K562 (cell line): ENCODE measurements at regions not wholly inside any gene's neighbourhood (a gene's known extent, or its start where the extent isn't known, plus 50 kb on each side); places are given as distances from the start of the nearest gene placed in this dataset.
A peak's percentile ranks its signal among the peaks of the same experiment; 100 is the strongest.

Experiments used
- DMBX1 ChIP-seq: fragments of 250-450 bp; sonication (Bioruptor Pico); IDR thresholded peaks from 2 replicates; pipeline ENCODE4 v1.8.0; 2022; ENCODE audit warnings: inconsistent platforms, mild to moderate bottlenecking, moderate library complexity, borderline replicate concordance
- EGR1 ChIP-seq: fragments of 450-650 bp; conservative IDR thresholded peaks from 2 replicates; pipeline ENCODE4 v1.6.1; 2017; ENCODE audit warnings: mild to moderate bottlenecking
- FOXM1 ChIP-seq, 2 experiments: fragments of 450-650 bp in 1 of 2; sonication (generic) in 1 of 2; formaldehyde crosslinking in 1 of 2; IDR thresholded peaks; 2 replicates each; pipeline versions ENCODE4 v1.6.1 to v1.9.0; 2017 to 2022; ENCODE audit warnings: low read depth in 2 of 2, mild to moderate bottlenecking in 2 of 2, missing genetic modification reagents in 1 of 2, moderate library complexity in 1 of 2
- HDAC2 ChIP-seq: fragments of 450-650 bp; IDR thresholded peaks from 2 replicates; pipeline ENCODE4 v1.6.1; 2016; ENCODE audit warnings: mild to moderate bottlenecking
- KLF13 ChIP-seq: fragments of 450-650 bp; IDR thresholded peaks from 2 replicates; pipeline ENCODE4 v1.6.1; 2016; ENCODE audit warnings: missing genetic modification characterization, low read depth, mild to moderate bottlenecking, missing compliant biosample characterization, moderate library complexity, borderline replicate concordance
- MCM7 ChIP-seq, 2 experiments: fragments of 450-650 bp; IDR thresholded peaks; 2 replicates each; pipeline ENCODE4 v1.6.1; 2016 to 2018
- RBM22 ChIP-seq: fragments of 200-400 bp; formaldehyde crosslinking; IDR thresholded peaks from 2 replicates; pipeline ENCODE4 v1.6.1; 2018; ENCODE audit warnings: low read length, low read depth; ENCODE audit not compliant: poor library complexity, severe bottlenecking
- SIN3B ChIP-seq: fragments of 450-650 bp; IDR thresholded peaks from 2 replicates; pipeline ENCODE4 v1.6.1; 2017; ENCODE audit warnings: low read depth, mild to moderate bottlenecking, moderate library complexity
- SMARCC2 ChIP-seq: fragments of 450-650 bp; IDR thresholded peaks from 2 replicates; pipeline ENCODE4 v1.6.1; 2017; ENCODE audit warnings: antibody characterized with exemption, moderate library complexity, mild to moderate bottlenecking, low read depth
- SOX6 ChIP-seq: fragments of 450-650 bp; IDR thresholded peaks from 2 replicates; pipeline ENCODE4 v1.6.1; 2014; ENCODE audit warnings: mild to moderate bottlenecking
- TAF9B ChIP-seq: fragments of 450-650 bp; IDR thresholded peaks from 2 replicates; pipeline ENCODE4 v1.6.1; 2018; ENCODE audit warnings: mild to moderate bottlenecking; ENCODE audit not compliant: partially characterized antibody
- ZBTB11 ChIP-seq, 3 experiments: fragments of 200-800 bp in 1 of 3; fragments of 250-450 bp in 1 of 3; fragments of 450-650 bp in 1 of 3; sonication (Bioruptor Pico) in 1 of 3; sonication (Bioruptor generic) in 1 of 3; formaldehyde crosslinking in 1 of 3; IDR thresholded peaks; 2 replicates each; pipeline versions ENCODE4 v1.6.1 to v1.8.0; 2016 to 2022; ENCODE audit warnings: mild to moderate bottlenecking in 2 of 3, missing genetic modification characterization in 2 of 3, missing compliant biosample characterization in 1 of 3, moderate library complexity in 1 of 3
- ZFP30 ChIP-seq: fragments of 250-450 bp; sonication (Bioruptor Pico); IDR thresholded peaks from 2 replicates; pipeline ENCODE4 v1.8.0; 2022; ENCODE audit warnings: moderate library complexity, mild to moderate bottlenecking, inconsistent platforms, borderline replicate concordance
- TF ChIP-seq, protein P1 (sequence below): fragments of 250-450 bp; sonication (Bioruptor Pico); IDR thresholded peaks from 2 replicates; pipeline ENCODE4 v1.8.0; 2021; ENCODE audit warnings: moderate library complexity, mild to moderate bottlenecking, inconsistent platforms
- TF ChIP-seq, protein P2 (sequence below), 2 experiments: fragments of 450-650 bp; formaldehyde crosslinking in 1 of 2; IDR thresholded peaks; 2 replicates each; pipeline versions ENCODE4 v1.4.0 to v1.6.1; 2014 to 2020; ENCODE audit warnings: mild to moderate bottlenecking in 2 of 2, borderline replicate concordance in 1 of 2, low read depth in 1 of 2

DNA sequence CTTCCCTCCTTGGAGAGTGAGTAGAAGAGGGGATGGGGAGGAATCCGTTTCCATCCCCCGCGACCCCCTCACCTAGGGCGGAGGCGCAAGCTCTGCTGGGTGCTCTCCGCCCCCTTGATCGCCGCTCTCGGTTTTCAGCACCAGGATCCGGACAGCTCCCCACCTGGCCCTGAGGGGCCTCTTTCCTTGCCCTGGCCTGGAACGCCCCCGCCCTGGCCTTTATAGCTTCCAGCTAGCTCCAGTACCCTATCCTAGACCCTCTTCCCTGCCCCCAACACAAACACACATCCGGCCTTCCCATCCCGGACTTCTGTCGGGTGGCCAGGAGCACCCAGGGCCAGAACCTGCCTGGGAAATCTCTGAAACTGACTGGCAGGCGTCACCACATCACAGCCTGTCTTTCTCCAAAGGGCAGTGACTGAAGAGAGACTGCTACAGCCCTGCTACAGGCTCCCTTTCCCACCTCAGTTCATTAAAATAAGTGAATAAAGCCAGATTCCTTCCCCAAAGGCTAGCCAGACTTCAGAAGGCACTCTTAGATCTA lies 72.3 kb upstream of the LEP start (continued):
- TF ChIP-seq ZBTB11 (CRISPR knock-in tag; IDR thresholded peaks at IDR 0.05): no peak
- TF ChIP-seq, protein P1, sequence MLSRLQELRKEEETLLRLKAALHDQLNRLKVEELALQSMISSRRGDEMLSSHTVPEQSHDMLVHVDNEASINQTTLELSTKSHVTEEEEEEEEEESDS (CRISPR knock-in tag): no peak
- TF ChIP-seq, protein P2, sequence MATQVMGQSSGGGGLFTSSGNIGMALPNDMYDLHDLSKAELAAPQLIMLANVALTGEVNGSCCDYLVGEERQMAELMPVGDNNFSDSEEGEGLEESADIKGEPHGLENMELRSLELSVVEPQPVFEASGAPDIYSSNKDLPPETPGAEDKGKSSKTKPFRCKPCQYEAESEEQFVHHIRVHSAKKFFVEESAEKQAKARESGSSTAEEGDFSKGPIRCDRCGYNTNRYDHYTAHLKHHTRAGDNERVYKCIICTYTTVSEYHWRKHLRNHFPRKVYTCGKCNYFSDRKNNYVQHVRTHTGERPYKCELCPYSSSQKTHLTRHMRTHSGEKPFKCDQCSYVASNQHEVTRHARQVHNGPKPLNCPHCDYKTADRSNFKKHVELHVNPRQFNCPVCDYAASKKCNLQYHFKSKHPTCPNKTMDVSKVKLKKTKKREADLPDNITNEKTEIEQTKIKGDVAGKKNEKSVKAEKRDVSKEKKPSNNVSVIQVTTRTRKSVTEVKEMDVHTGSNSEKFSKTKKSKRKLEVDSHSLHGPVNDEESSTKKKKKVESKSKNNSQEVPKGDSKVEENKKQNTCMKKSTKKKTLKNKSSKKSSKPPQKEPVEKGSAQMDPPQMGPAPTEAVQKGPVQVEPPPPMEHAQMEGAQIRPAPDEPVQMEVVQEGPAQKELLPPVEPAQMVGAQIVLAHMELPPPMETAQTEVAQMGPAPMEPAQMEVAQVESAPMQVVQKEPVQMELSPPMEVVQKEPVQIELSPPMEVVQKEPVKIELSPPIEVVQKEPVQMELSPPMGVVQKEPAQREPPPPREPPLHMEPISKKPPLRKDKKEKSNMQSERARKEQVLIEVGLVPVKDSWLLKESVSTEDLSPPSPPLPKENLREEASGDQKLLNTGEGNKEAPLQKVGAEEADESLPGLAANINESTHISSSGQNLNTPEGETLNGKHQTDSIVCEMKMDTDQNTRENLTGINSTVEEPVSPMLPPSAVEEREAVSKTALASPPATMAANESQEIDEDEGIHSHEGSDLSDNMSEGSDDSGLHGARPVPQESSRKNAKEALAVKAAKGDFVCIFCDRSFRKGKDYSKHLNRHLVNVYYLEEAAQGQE (IDR thresholded peaks at IDR 0.05; ENCODE audit: borderline replicate concordance): peak; percentile 99
- TF ChIP-seq, protein P2 (CRISPR knock-in tag; IDR thresholded peaks at IDR 0.05; ENCODE audit: low read depth): peak; percentile 96
- no peak for TF ChIP-seq ZFP30 (CRISPR knock-in tag)
- peak; percentile 12; the same call in 1 of the 2 replicates for TF ChIP-seq KLF13
- no peak for TF ChIP-seq TAF9B
- TF ChIP-seq EGR1: peak; percentile 77
- TF ChIP-seq FOXM1 (IDR thresholded peaks at IDR 0.05; ENCODE audit: low read depth): no peak
- TF ChIP-seq FOXM1 (CRISPR knock-in tag; IDR thresholded peaks at IDR 0.05; ENCODE audit: low read depth): peak; percentile 45; the same call in 1 of the 2 replicates
- no peak for TF ChIP-seq SOX6
- TF ChIP-seq SIN3B: no peak
- no peak for TF ChIP-seq MCM7 (IDR thresholded peaks at IDR 0.05)
- TF ChIP-seq HDAC2: 0 out of 2 replicates have a peak, but pooled peaks have one; percentile 40
- TF ChIP-seq RBM22: no peak
- no peak for TF ChIP-seq SMARCC2
- TF ChIP-seq DMBX1 (CRISPR knock-in tag): peak; percentile 62; the same call in 1 of the 2 replicates
